Myocyte (in vitro differentiated cells): ENCODE measurements at regions not wholly inside any gene's neighbourhood (a gene's known extent, or its start where the extent isn't known, plus 50 kb on each side); places are given as distances from the start of the nearest gene placed in this dataset.

ENCODE experiments used
- DNase-seq: peaks from one replicate; pipeline ENCODE4 v3.0.0-alpha.2; 2012; ENCODE audit warnings: low read depth

- no peak for DNase-seq
Measured at GRCh38 chr5:88144219-88145001, 124.2 kb downstream of the TMEM161B start.

- no peak for DNase-seq
Measured at GRCh38 chr5:88143693-88144218, 124.9 kb downstream of the TMEM161B start.

- DNase-seq, result peak; percentile 5
Measured at GRCh38 chr5:88142886-88143692, 125.6 kb downstream of the TMEM161B start.

GRCh38 chr5:88142636-88142885 is 126.1 kb downstream of the TMEM161B start:
- peak; percentile 11 for DNase-seq

GRCh38 chr5:88140856-88141752 is 127.5 kb downstream of the TMEM161B start:
- peak; percentile 98 for DNase-seq

- DNase-seq, result peak; percentile 6
Measured at GRCh38 chr5:88140396-88140855, 128.2 kb downstream of the TMEM161B start.

- DNase-seq, result no peak
Measured at GRCh38 chr5:88130211-88130815, 138.3 kb downstream of the TMEM161B start.

GRCh38 chr5:88128813-88129212 is 139.8 kb downstream of the TMEM161B start:
- DNase-seq, result no peak

- no peak for DNase-seq
Measured at GRCh38 chr5:88119535-88120125, 149.0 kb downstream of the TMEM161B start.

GRCh38 chr5:88118179-88118578 is 150.5 kb downstream of the TMEM161B start:
- no peak for DNase-seq

GRCh38 chr5:88117546-88117945 is 151.1 kb downstream of the TMEM161B start:
- DNase-seq, result no peak

GRCh38 chr5:88116396-88116795 is 152.2 kb downstream of the TMEM161B start:
- DNase-seq, result no peak

- DNase-seq, result no peak
Measured at GRCh38 chr5:88115211-88115610, 153.4 kb downstream of the TMEM161B start.

- no peak for DNase-seq
Measured at GRCh38 chr5:88113429-88113828, 155.2 kb downstream of the TMEM161B start.

GRCh38 chr5:88109818-88110217 is 158.8 kb downstream of the TMEM161B start:
- DNase-seq, result no peak

GRCh38 chr5:88108490-88109279 is 160.0 kb downstream of the TMEM161B start:
- DNase-seq, result no peak

- DNase-seq, result no peak
Measured at GRCh38 chr5:88094906-88095496, 173.6 kb downstream of the TMEM161B start.

GRCh38 chr5:88094403-88094802 is 174.2 kb downstream of the TMEM161B start:
- no peak for DNase-seq

GRCh38 chr5:88093765-88094164 is 174.9 kb downstream of the TMEM161B start:
- DNase-seq, result no peak
